Activated CD8-positive, alpha-beta T cell treated with anti-CD3 and anti-CD28 coated beads for 36 hours (primary cell): ENCODE measurements at regions not wholly inside any gene's neighbourhood (a gene's known extent, or its start where the extent isn't known, plus 50 kb on each side); places are given as distances from the start of the nearest gene placed in this dataset.

ENCODE experiments used
- ATAC-seq: fragments of 200-7000 bp; cut with Tn5 transposase; one replicate; pipeline ENCODE4 v1.10.0; 2021; ENCODE audit warnings: mild to moderate bottlenecking, moderate library complexity
- CTCF ChIA-PET: fragments of 350-600 bp; sonication (Branson Sonifier 250); formaldehyde crosslinking; loops from one replicate; lab custom pipeline; 2021; ENCODE audit warnings: antibody characterized with exemption; lab: Charles Lee
- POLR2A ChIA-PET: fragments of 350-600 bp; sonication (Branson Sonifier 250); formaldehyde crosslinking; loops from one replicate; lab custom pipeline; 2021; ENCODE audit warnings: antibody characterized with exemption; lab: Charles Lee
- DNase-seq: peaks from one replicate; pipeline ENCODE4 v3.0.0-alpha.2; 2020
- H3K27ac Mint-ChIP-seq: one replicate; pipeline ENCODE4 v1.8.0; 2021; ENCODE audit warnings: mild to moderate bottlenecking, mixed read lengths
- H3K27me3 Mint-ChIP-seq: one replicate; pipeline ENCODE4 v1.8.0; 2021; ENCODE audit warnings: mixed read lengths
- H3K36me3 Mint-ChIP-seq: one replicate; pipeline ENCODE4 v1.8.0; 2021; ENCODE audit warnings: low read depth, mixed read lengths
- H3K4me1 Mint-ChIP-seq: one replicate; pipeline ENCODE4 v1.8.0; 2021; ENCODE audit warnings: low read depth, mixed read lengths
- H3K4me3 Mint-ChIP-seq: one replicate; pipeline ENCODE4 v1.8.0; 2021; ENCODE audit warnings: mild to moderate bottlenecking, moderate library complexity, mixed read lengths
- H3K9me3 Mint-ChIP-seq: one replicate; pipeline ENCODE4 v1.8.0; 2021; ENCODE audit warnings: mixed read lengths
- CTCF ChIP-seq: fragments of 200-600 bp; IDR thresholded peaks from one replicate; pipeline ENCODE4 v1.8.0; 2022; ENCODE audit warnings: antibody characterized with exemption, mild to moderate bottlenecking
- intact Hi-C: fragments of 100-400 bp; cut with micrococcal nuclease; formaldehyde crosslinking; loops from one replicate; pipeline ENCODE4 v1.10.0; 2022

GRCh38 chr16:72474501-72475123 is 302.7 kb upstream of the PMFBP1 start:
- H3K9me3 Mint-ChIP-seq, result no peaks in the 10 kb centered on the region
- ATAC-seq, result peak; percentile 94
- H3K27ac Mint-ChIP-seq, result peak overlapping the region; percentile 39
- no peaks in the 10 kb centered on the region for H3K27me3 Mint-ChIP-seq
- intact Hi-C loops, result no loop called here
- ChIA-PET CTCF (no interaction called here), POLR2A (interaction anchor here (0.8 kb wide), 1 partner anchor 313 kb away, joined by 3 read pairs; no protein-coding TSS in a partner anchor)
- peak; percentile 11 for DNase-seq
- H3K36me3 Mint-ChIP-seq, result no peaks in the 10 kb centered on the region
- TF ChIP-seq CTCF, result no peak
- peaks cover 18% of the 10 kb centered on the region for H3K4me1 Mint-ChIP-seq
- no peak overlapping the region for H3K4me3 Mint-ChIP-seq

GRCh38 chr16:72473631-72474030 is 301.7 kb upstream of the PMFBP1 start:
- Mint-ChIP-seq H3K9me3 (no peaks in the 10 kb centered on the region), H3K27ac (no peak overlapping the region), H3K36me3 (no peaks in the 10 kb centered on the region), H3K4me1 (peaks cover 18% of the 10 kb centered on the region), H3K4me3 (no peak overlapping the region), H3K27me3 (no peaks in the 10 kb centered on the region)
- ATAC-seq (no peak), DNase-seq (no peak)
- POLR2A ChIA-PET, result no interaction called here
- CTCF ChIA-PET, result no interaction called here
- intact Hi-C loops, result no loop called here
- TF ChIP-seq CTCF, result no peak

GRCh38 chr16:72471317-72471924 is 299.5 kb upstream of the PMFBP1 start:
- Mint-ChIP-seq H3K27ac (no peak overlapping the region), H3K4me1 (peaks cover 18% of the 10 kb centered on the region), H3K27me3 (no peaks in the 10 kb centered on the region), H3K9me3 (no peaks in the 10 kb centered on the region), H3K4me3 (no peak overlapping the region), H3K36me3 (no peaks in the 10 kb centered on the region)
- ATAC-seq (no peak), DNase-seq (no peak)
- ChIA-PET CTCF (no interaction called here), POLR2A (interaction anchor here (0.7 kb wide), 1 partner anchor 35 kb away, joined by 3 read pairs; no protein-coding TSS in a partner anchor)
- TF ChIP-seq CTCF, result no peak
- intact Hi-C loops, result no loop called here

GRCh38 chr16:72470541-72470940 is 298.6 kb upstream of the PMFBP1 start:
- H3K27me3 Mint-ChIP-seq, result no peaks in the 10 kb centered on the region
- CTCF ChIA-PET, result no interaction called here
- POLR2A ChIA-PET, result no interaction called here
- H3K4me1 Mint-ChIP-seq, result peaks cover 15% of the 10 kb centered on the region
- TF ChIP-seq CTCF, result no peak
- no peaks in the 10 kb centered on the region for H3K36me3 Mint-ChIP-seq
- no peaks in the 10 kb centered on the region for H3K9me3 Mint-ChIP-seq
- DNase-seq (no peak), ATAC-seq (no peak)
- intact Hi-C loops, result no loop called here
- no peak overlapping the region for H3K27ac Mint-ChIP-seq
- H3K4me3 Mint-ChIP-seq, result no peak overlapping the region

- Mint-ChIP-seq H3K4me1 (peaks cover 11% of the 10 kb centered on the region), H3K27me3 (no peaks in the 10 kb centered on the region), H3K27ac (no peak overlapping the region), H3K36me3 (no peaks in the 10 kb centered on the region), H3K4me3 (no peak overlapping the region), H3K9me3 (no peaks in the 10 kb centered on the region)
- ATAC-seq (no peak), DNase-seq (no peak)
- intact Hi-C loops, result loop anchor here (10.0 kb wide), 1 partner anchor 345 kb away; no protein-coding TSS in a partner anchor
- ChIA-PET POLR2A (no interaction called here), CTCF (no interaction called here)
- TF ChIP-seq CTCF, result no peak
Measured at GRCh38 chr16:72469932-72470331, 298.0 kb upstream of the PMFBP1 start.
